Urinary bladder (tissue), 3 donors: ENCODE measurements at regions not wholly inside any gene's neighbourhood (a gene's known extent, or its start where the extent isn't known, plus 50 kb on each side); places are given as distances from the start of the nearest gene placed in this dataset.
"Not testable (repeated sequence)": the region's sequence is repeated elsewhere in the genome, so short reads cannot be mapped to it uniquely, and the experiment has no call there.

Experiments
- DNase-seq: peaks from one replicate; pipeline ENCODE4 v3.0.0-alpha.2; 2015; ENCODE audit errors: extremely low spot score
- H3K27ac ChIP-seq: one replicate; pipeline ENCODE4 v1.5.1; 2013; ENCODE audit warnings: low read depth, mild to moderate bottlenecking, moderate library complexity
- H3K36me3 ChIP-seq: one replicate; pipeline ENCODE4 v1.6.1; 2013; ENCODE audit warnings: mild to moderate bottlenecking, moderate library complexity; ENCODE audit not compliant: insufficient read depth
- H3K4me1 ChIP-seq: one replicate; pipeline ENCODE4 v1.6.1; 2013; ENCODE audit warnings: mild to moderate bottlenecking, moderate library complexity; ENCODE audit not compliant: insufficient read depth
- H3K4me3 ChIP-seq: one replicate; pipeline ENCODE4 v1.5.1; 2013; ENCODE audit warnings: low read depth, low read length
- WGBS: extraction: QIAGEN DNeasy Blood & Tissue Kit; methylation state at CpG from one replicate; pipeline ENCODE4 v1.1.7; 2013; 5-methylcytosine and 5-hydroxymethylcytosine counted together
- donor health status: healthy with polysubstance abuse.
- donor health status: healthy.

DNA sequence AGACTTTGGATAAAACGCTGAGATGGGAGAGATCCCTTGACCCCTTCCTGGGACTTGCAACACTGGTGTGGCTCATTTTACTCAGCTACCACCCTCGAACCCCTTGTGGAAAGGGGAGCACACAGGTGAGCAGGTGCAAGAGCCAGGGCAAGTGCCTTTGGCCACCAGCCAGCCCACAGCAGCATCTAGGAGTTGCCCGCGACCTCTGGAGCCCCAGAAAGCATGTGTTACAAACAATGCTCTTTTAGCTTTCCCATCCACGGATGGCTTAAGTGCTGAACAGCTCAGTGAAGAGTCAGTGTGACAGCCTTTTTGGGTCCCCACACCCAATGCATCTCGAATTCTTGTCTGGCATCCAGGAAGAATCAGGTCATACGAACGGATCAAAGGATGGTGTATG is 197.8 kb downstream of the MEMO1 start:
- Histone ChIP-seq H3K27ac (no peak overlapping the region), H3K4me1 (no peaks in the 10 kb centered on the region), H3K4me3 (no peak overlapping the region), H3K36me3 (no peaks in the 10 kb centered on the region)
- 82% methylated on average over 8 of the region's 8 CpGs for WGBS
- no peak for DNase-seq

DNA sequence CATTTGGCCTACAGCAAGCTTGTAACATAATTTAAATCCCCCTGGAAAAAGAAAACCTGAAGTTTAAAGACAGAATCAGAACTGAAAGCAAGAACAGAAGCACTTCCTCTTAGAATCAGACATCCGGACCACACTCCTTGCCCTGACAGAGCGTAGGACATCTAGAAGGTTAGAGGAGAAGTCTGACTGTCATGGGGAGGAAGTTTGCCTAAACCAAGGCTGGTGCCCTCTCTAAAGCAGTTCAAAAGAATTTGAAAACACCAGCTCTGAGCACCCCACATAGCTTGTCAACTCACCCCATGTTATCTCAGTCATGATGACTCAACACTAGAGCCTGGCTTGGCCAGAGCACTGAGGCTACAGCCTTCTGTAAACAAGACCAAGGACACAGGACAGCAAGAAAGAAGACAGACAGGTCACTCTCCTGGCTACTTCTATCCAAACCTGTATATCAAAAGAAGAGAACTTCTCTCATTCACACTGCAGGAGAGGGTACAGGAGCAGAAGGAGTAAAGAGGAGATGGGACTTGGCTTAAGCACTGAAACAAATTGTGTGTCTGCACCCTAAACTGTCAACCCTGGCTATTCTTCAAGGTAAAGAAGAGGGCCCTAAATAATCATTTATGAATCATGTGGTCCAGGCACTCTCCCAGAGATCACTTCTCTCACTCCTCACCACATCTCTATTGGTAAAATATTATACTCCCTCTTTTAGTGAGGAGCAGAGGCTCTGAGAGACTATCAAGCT is 198.6 kb downstream of the MEMO1 start:
- 72% methylated on average over 2 of the region's 2 CpGs for WGBS
- Histone ChIP-seq H3K36me3 (no peaks in the 10 kb centered on the region), H3K27ac (no peak overlapping the region), H3K4me3 (no peak overlapping the region), H3K4me1 (no peaks in the 10 kb centered on the region)
- DNase-seq, result no peak

DNA sequence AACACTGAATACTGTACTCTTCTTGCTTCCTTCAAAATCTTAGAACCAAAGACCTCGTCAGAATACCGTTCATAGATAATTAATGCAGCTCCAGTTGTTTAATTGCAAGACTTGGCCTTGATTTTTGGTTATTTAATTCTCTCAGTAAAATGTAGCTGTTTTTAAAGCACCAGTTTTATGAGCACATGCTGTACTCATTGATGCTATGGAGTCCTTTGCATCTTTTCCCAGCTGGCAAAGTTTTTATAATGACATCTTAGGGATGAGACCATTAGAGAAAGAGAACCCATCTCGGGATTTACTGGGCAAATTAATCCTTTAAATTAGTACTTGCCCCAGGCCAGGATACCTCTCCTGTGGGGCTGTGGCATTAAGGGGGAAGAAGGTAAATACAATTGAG is 199.3 kb downstream of the MEMO1 start:
- WGBS, result 57% methylated on average over 3 of the region's 3 CpGs
- no peaks in the 10 kb centered on the region for H3K36me3 ChIP-seq
- DNase-seq, result peak; percentile 73
- H3K4me1 ChIP-seq, result no peaks in the 10 kb centered on the region
- no peak overlapping the region for H3K4me3 ChIP-seq
- H3K27ac ChIP-seq, result peak overlapping the region; percentile 59

DNA sequence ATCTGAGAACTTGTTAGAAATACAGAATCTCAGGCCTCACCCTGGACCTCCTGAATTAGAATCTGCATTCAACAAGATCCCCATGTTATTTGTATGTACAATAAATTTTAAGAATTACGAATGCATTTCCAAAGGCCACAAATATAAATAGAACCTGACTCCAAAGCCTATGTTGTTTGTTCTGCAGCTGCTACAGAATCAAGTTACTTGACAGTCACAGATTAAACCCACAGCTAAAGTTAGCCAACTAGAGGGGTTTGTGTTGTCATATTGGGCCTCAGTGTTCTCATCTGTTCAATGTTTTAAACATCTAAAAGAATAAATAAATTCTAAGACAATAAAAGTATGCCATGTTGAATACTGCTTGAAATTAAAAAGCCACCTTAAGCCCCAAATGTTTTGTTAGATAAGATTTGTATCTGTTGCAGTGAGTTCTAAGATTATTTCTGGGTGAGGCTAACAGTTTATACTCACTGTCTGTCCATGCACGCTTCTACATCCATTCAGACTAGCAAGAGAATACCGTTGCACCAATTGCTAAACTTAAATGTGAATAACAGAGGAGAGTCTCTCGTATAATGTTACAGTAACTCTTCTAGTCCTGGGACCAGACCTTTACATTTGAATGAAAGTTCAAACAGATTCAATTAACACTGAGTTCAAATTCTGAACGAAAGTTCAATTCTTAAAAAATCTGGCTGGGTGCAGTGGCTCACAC is 200.4 kb downstream of the MEMO1 start:
- no peak for DNase-seq
- Histone ChIP-seq H3K4me3 (no peak overlapping the region), H3K4me1 (no peaks in the 10 kb centered on the region), H3K36me3 (no peaks in the 10 kb centered on the region), H3K27ac (no peak overlapping the region)
- WGBS, result 45% methylated on average over 5 of the region's 5 CpGs

DNA sequence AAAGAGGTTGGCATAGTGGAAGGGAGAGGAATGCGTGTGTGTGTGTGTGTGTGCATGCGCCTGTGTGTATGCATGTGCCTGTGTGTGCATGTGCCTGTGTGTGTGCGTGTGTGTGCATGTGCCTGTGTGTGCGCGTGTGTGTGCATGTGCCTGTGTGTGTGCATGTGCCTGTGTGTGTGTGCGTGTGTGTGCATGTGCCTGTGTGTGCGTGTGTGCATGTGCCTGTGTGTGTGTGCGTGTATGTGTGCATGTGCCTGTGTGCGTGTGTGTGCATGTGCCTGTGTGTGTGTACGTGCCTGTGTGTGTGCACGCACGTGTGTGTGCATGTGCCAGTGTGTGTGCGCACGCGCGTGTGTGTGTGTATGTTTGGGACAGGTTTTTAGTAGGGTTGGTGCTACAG is 205.1 kb downstream of the MEMO1 start:
- H3K36me3 ChIP-seq, result no peaks in the 10 kb centered on the region
- H3K4me1 ChIP-seq, result no peaks in the 10 kb centered on the region
- WGBS, result 85% methylated on average over 16 of the region's 16 CpGs
- H3K27ac ChIP-seq, result no peak overlapping the region
- no peak for DNase-seq
- no peak overlapping the region for H3K4me3 ChIP-seq

DNA sequence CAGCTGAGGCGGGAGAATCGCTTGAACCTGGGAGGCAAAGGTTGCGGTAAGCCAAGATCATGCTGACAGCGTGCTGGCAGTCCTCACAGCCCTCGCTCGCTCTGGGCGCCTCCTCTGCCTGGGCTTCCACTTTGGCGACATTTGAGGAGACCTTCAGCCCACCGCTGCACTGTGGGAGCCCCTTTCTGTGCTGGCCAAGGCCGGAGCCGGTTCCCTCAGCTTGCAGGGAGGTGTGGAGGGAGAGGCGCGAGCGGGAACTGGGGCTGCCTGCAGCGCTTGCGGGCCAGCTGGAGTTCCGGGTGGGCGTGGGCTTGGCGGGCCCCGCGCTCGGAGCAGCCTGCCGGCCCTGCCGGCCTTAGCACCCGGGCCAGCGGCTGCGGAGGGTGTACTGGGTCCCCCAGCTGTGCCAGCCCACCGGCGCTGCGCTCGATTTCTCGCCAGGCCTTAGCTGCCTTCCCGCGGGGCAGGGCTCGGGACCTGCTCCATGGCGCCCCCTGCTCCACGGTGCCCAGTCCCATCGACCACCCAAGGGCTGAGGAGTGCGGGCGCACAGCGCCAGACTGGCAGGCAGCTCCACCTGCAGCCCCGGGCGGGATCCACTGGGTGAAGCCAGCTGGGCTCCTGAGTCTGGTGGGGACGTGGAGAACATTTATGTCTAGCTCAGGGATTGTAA is 207.2 kb downstream of the MEMO1 start:
- H3K27ac ChIP-seq, DNase-seq, H3K4me1 ChIP-seq, H3K4me3 ChIP-seq, H3K36me3 ChIP-seq: not testable (repeated sequence)
- WGBS, result 67% methylated on average over 44 of the region's 44 CpGs

DNA sequence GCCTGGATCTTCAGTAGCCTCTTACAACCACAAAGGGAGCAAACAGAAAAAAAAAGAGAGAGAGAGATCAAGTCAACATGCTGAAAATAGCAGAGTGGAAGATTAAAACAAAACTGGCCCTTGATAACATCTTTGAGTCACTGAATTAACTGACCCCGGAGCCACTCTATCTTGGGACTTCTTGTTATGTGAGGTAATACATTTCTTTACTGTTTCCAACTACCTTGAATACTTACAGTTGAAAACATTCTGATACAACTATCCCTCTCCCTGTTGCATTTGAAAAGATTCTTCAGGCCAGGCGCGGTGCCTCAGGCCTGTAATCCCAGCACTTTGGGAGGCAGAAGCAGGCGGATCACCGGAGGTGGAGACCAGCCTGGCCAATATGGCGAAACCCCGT is 208.1 kb downstream of the MEMO1 start:
- Histone ChIP-seq H3K4me1 (no peaks in the 10 kb centered on the region), H3K27ac (no peak overlapping the region), H3K4me3 (no peak overlapping the region), H3K36me3 (no peaks in the 10 kb centered on the region)
- DNase-seq, result no peak
- 94% methylated on average over 7 of the region's 7 CpGs for WGBS

DNA sequence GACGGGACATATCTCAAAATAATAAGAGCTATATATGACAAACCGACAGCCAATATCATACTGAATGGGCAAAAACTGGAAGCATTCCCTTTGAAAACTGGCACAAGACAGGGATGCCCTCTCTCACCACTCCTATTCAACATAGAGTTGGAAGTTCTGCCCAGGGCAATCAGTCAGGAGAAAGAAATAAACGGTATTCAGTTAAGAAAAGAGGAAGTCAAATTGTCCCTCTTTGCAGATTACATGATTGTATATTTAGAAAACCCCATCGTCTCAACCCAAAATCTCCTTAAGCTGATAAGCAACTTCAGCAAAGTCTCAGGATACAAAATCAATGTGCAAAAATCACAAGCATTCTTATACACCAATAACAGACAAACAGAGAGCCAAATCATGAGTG is 211.5 kb downstream of the MEMO1 start:
- not testable (repeated sequence) for H3K4me3 ChIP-seq

DNA sequence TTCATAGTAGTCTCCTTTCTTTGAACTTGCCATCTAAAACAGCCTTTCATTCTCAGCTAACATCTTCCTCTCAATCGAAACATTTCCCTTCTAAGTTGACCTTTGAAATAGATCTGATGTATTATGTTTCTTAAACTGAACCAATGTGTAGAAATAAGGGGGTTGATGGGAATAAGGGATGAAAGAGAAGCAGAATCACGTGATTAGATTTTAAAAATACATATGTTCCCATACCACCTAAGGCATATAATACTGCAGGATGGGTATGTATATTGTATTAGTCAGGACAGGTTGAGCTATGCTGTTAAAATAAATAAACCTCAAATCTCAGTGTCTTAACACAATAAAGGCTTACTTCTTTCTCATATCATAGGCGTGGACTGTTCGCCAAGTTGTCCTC is 207.5 kb upstream of the SRD5A2 start:
- H3K4me3 ChIP-seq, result no peak overlapping the region
- no peak for DNase-seq
- H3K36me3 ChIP-seq, result no peaks in the 10 kb centered on the region
- WGBS, result 88% methylated on average over 4 of the region's 4 CpGs
- H3K4me1 ChIP-seq, result no peaks in the 10 kb centered on the region
- H3K27ac ChIP-seq, result no peak overlapping the region

More for the DNA sequence above, 211.5 kb downstream of the MEMO1 start:
- WGBS, result 80% methylated on average over 4 of the region's 4 CpGs
- not testable (repeated sequence) for DNase-seq, H3K36me3 ChIP-seq, H3K27ac ChIP-seq, H3K4me1 ChIP-seq

DNA sequence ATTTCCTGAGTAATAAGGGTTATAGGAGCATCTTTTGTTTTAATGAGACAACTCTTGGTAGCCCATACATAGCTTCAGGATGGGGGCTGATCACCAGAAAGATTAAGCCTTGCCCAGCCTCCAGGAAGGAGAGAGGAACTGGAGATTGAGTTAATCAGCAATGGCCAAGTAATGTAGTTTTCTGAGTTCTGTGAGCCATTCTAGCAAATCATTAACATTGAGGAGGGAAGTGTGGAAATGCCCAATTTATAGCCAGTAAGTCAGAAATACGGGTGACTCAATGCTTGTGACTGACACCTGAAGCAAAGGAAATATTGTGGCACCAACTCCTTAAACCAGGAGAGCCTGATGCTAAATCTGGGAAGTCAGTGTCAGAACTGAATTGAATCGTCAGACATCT is 205.1 kb upstream of the SRD5A2 start:
- no peaks in the 10 kb centered on the region for H3K36me3 ChIP-seq
- no peak overlapping the region for H3K27ac ChIP-seq
- 72% methylated on average over 2 of the region's 2 CpGs for WGBS
- no peak for DNase-seq
- no peaks in the 10 kb centered on the region for H3K4me1 ChIP-seq
- no peak overlapping the region for H3K4me3 ChIP-seq

DNA sequence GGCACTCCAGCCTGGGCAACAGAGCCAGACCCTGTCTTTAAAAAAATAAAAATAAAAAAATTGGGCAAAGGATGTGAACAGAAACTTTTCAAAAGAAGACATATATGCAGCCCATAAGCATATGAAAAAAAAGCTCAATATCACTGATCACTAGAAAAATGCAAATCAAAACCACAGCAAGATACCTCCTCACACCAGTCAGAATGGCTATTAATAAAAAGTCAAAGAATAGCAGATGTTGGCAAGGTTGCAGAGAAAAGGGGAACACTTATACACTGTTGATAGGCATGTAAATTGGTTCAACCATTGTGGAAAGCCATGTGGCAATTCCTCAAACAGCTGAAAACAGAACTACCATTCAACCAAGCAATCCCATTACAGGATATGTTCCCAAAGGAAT is 204.1 kb upstream of the SRD5A2 start:
- Histone ChIP-seq H3K4me1 (no peaks in the 10 kb centered on the region), H3K36me3 (no peaks in the 10 kb centered on the region), H3K27ac (no peak overlapping the region), H3K4me3 (no peak overlapping the region)
- DNase-seq, result no peak

DNA sequence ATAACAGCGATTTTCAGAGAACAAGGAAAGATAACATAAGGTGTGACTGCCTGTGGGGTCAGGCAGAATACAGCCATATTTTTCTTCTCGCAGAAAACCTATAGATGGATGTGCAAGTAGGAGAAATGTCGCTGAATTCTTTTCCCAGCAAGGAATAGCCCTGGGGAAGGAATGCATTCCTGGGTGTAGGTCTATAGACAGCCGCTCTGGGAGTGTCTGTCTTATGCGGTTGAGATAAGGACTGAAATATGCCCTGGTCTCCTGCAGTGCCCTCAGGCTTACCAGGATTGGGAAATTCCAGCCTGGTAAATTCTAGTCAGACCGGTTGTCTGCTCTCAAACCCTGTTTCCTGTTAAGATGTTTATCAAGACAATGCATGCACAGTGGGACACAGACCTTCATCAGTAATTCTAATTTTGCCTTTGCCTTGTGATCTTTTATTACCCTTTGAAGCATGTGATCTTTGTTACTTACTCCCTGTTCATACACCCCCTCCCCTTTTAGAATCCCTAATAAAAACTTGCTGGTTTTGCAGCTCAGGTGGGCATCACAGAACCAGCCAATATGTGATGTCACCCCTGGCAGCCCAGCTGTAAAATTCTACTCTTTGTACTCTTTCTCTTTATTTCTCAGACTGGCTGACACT is 202.8 kb upstream of the SRD5A2 start:
- WGBS, result 72% methylated on average over 6 of the region's 6 CpGs
- H3K27ac ChIP-seq, H3K36me3 ChIP-seq, H3K4me1 ChIP-seq, H3K4me3 ChIP-seq, DNase-seq: not testable (repeated sequence)

DNA sequence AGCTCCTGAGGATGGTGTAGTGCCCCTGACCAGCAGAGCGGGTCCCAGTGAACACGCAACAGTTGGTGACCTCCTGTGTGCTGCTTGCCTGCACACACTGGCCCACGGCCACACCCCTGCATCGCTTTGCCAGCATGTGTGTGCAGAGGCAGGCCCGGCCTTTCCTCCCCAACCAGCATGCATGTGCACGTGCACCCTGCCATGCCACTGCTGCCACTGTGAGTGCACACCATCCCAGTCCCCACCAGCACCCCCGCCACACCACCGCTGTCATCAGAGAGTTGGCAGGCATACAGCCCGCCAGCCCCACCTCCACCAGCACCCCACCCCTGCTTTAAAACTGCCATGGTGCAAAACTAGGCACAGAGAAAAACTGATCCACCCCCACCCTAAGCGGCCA is 197.4 kb upstream of the SRD5A2 start:
- DNase-seq, result no peak
- WGBS, result 80% methylated on average over 10 of the region's 10 CpGs
- H3K4me3 ChIP-seq, result no peak overlapping the region
- no peak overlapping the region for H3K27ac ChIP-seq
- no peaks in the 10 kb centered on the region for H3K4me1 ChIP-seq
- no peaks in the 10 kb centered on the region for H3K36me3 ChIP-seq

DNA sequence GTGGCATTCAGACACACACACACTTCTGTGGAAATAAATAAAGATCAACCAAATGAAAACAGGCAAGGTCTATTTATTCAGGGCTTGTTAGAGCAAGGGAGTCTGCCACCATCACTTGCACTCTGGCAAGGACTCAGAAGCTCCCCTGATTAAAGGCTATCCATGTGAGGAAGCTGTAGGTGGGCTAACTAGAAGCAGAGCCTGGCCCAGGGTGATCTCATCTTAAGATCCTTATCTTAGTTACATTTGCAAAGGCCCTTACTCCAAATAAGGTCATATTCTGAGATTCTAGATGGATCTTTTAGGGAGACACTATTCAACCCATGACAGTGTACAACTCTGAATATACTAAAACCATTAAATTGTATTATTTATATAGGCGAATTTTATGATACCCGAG is 190.0 kb upstream of the SRD5A2 start:
- DNase-seq, result no peak
- WGBS, result 35% methylated on average over 2 of the region's 2 CpGs
- no peak overlapping the region for H3K27ac ChIP-seq
- H3K4me1 ChIP-seq, result no peaks in the 10 kb centered on the region
- H3K4me3 ChIP-seq, result no peak overlapping the region
- H3K36me3 ChIP-seq, result no peaks in the 10 kb centered on the region
